RWPE2 (cell line): ENCODE measurements at regions not wholly inside any gene's neighbourhood (a gene's known extent, or its start where the extent isn't known, plus 50 kb on each side); places are given as distances from the start of the nearest gene placed in this dataset.

Source experiments
- ATAC-seq: fragments of 200-7000 bp; cut with Tn5 transposase; 3 replicates; pipeline ENCODE4 v1.9.1; 2021; ENCODE audit warnings: low read depth
- DNase-seq: peaks from one replicate; pipeline ENCODE4 v3.0.0-alpha.2; 2020; ENCODE audit warnings: low spot score
- H3K27ac ChIP-seq: fragments of 450-650 bp; 2 replicates; pipeline ENCODE4 v1.5.1; 2017; ENCODE audit warnings: mild to moderate bottlenecking; ENCODE audit not compliant: poor library complexity, severe bottlenecking
- H3K27me3 ChIP-seq: fragments of 250-450 bp; sonication (Bioruptor Pico); 2 replicates; pipeline ENCODE4 v1.5.1; 2021; ENCODE audit warnings: mild to moderate bottlenecking, moderate library complexity; ENCODE audit not compliant: insufficient read depth, poor library complexity, severe bottlenecking
- H3K36me3 ChIP-seq: fragments of 250-450 bp; sonication (Bioruptor Pico); 2 replicates; pipeline ENCODE4 v1.5.1; 2020; ENCODE audit warnings: low read depth, mild to moderate bottlenecking, moderate library complexity
- H3K4me1 ChIP-seq: fragments of 250-450 bp; sonication (Bioruptor Pico); 2 replicates; pipeline ENCODE4 v1.5.1; 2021; ENCODE audit warnings: mild to moderate bottlenecking, moderate library complexity; ENCODE audit not compliant: insufficient read depth, poor library complexity, severe bottlenecking
- H3K4me3 ChIP-seq: fragments of 250-450 bp; sonication (Bioruptor Pico); 2 replicates; pipeline ENCODE4 v1.5.1; 2021; ENCODE audit warnings: mild to moderate bottlenecking, moderate library complexity; ENCODE audit not compliant: severe bottlenecking
- H3K9me3 ChIP-seq: fragments of 250-450 bp; sonication (Bioruptor Pico); 2 replicates; pipeline ENCODE4 v1.5.1; 2021; ENCODE audit warnings: mild to moderate bottlenecking, moderate library complexity; ENCODE audit not compliant: severe bottlenecking
- TF ChIP-seq, protein P1 (sequence below): fragments of 450-650 bp; IDR thresholded peaks from one replicate; pipeline ENCODE4 v1.5.1; 2017; ENCODE audit warnings: mild to moderate bottlenecking, moderate library complexity; ENCODE audit not compliant: poor library complexity, severe bottlenecking

DNA sequence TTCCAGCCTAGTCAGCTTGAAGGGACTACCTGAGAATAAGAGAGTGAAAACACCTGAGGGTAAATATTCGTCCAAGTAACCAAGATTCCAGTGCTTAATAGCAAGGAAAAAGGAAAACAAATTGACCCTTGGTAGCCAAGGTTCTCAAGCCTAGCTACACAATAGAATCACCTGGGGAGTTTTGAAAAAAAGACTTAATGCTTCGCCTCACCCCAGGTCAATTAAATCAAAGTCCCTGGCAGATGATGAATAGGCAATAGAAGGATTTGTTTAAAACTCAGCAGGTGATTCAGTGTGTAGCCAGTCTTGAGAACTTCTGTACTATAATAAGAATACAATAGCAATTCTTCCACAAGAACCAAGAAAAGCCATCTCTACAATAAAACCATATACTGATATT lies 500.2 kb downstream of the XIRP2 start:
- H3K36me3 ChIP-seq, result no peaks in the 10 kb centered on the region
- no peaks in the 10 kb centered on the region for H3K27me3 ChIP-seq
- TF ChIP-seq, protein P1, sequence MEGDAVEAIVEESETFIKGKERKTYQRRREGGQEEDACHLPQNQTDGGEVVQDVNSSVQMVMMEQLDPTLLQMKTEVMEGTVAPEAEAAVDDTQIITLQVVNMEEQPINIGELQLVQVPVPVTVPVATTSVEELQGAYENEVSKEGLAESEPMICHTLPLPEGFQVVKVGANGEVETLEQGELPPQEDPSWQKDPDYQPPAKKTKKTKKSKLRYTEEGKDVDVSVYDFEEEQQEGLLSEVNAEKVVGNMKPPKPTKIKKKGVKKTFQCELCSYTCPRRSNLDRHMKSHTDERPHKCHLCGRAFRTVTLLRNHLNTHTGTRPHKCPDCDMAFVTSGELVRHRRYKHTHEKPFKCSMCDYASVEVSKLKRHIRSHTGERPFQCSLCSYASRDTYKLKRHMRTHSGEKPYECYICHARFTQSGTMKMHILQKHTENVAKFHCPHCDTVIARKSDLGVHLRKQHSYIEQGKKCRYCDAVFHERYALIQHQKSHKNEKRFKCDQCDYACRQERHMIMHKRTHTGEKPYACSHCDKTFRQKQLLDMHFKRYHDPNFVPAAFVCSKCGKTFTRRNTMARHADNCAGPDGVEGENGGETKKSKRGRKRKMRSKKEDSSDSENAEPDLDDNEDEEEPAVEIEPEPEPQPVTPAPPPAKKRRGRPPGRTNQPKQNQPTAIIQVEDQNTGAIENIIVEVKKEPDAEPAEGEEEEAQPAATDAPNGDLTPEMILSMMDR, result no peak
- no peak overlapping the region for H3K4me3 ChIP-seq
- DNase-seq (no peak), ATAC-seq (no peak)
- no peaks in the 10 kb centered on the region for H3K9me3 ChIP-seq
- H3K27ac ChIP-seq, result no peak overlapping the region
- H3K4me1 ChIP-seq, result no peaks in the 10 kb centered on the region

- no peak for ATAC-seq
- TF ChIP-seq, protein P1, result no peak
- Histone ChIP-seq H3K27me3 (no peaks in the 10 kb centered on the region), H3K36me3 (no peaks in the 10 kb centered on the region), H3K4me1 (no peaks in the 10 kb centered on the region), H3K27ac (no peak overlapping the region), H3K9me3 (no peaks in the 10 kb centered on the region), H3K4me3 (no peak overlapping the region)
- DNase-seq, result no peak
Observed at GRCh38 chr2:167386694-167387093, 498.4 kb downstream of the XIRP2 start.

- TF ChIP-seq, protein P1, result no peak
- Histone ChIP-seq H3K9me3 (no peaks in the 10 kb centered on the region), H3K27ac (no peak overlapping the region), H3K27me3 (no peaks in the 10 kb centered on the region), H3K36me3 (no peaks in the 10 kb centered on the region), H3K4me1 (no peaks in the 10 kb centered on the region), H3K4me3 (no peak overlapping the region)
- ATAC-seq, result no peak
- no peak for DNase-seq
Observed at GRCh38 chr2:167383610-167384194, 495.4 kb downstream of the XIRP2 start.

DNA sequence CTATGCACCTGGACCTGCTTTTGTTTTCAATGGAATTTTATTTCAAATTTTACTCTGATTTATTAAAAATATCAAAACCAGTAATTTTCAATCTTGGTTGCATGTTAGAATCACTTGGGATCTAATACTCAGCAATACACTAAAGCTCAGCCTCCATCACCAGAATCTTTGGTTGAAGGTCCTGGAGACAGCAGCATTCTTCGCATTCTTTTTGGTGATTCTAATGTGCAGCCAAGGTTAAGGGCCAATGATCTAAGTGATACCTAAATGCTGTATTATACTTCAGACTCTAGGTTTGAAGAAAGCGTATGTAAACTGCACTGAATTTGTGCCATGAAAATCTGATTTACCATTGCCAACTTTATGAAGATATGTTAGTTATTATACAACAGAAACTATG lies 493.1 kb downstream of the XIRP2 start:
- TF ChIP-seq, protein P1, result no peak
- DNase-seq (no peak), ATAC-seq (no peak)
- Histone ChIP-seq H3K9me3 (no peaks in the 10 kb centered on the region), H3K36me3 (no peaks in the 10 kb centered on the region), H3K4me3 (no peak overlapping the region), H3K27ac (no peak overlapping the region), H3K4me1 (no peaks in the 10 kb centered on the region), H3K27me3 (no peaks in the 10 kb centered on the region)

DNA sequence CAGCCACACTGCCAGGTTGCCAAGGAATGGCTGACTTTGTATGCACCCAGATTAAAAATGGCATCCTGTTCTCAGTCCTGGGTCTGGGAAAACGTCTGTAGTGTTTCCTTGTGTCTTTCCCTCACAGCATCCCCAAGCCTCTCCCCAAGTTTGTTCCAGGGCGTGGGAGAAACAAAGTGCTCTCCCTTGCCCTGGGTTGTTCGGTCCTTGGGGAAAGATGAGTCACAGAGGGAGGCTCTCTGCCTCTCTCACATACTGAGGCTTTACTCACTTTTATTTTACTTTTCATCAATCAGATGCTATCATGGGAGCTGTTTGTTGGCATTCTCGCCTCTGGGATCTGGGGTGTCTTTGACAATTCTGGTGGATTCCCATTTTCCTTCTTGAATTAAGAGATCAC lies 492.3 kb downstream of the XIRP2 start:
- ATAC-seq, result no peak

More for the DNA sequence above, 492.3 kb downstream of the XIRP2 start:
- H3K4me1 ChIP-seq, result no peaks in the 10 kb centered on the region
- H3K27ac ChIP-seq, result no peak overlapping the region
- H3K36me3 ChIP-seq, result no peaks in the 10 kb centered on the region
- no peaks in the 10 kb centered on the region for H3K27me3 ChIP-seq
- H3K4me3 ChIP-seq, result no peak overlapping the region
- TF ChIP-seq, protein P1, result no peak
- no peak for DNase-seq
- no peaks in the 10 kb centered on the region for H3K9me3 ChIP-seq
